Hepatocyte (in vitro differentiated cells): ENCODE measurements at regions not wholly inside any gene's neighbourhood (a gene's known extent, or its start where the extent isn't known, plus 50 kb on each side); places are given as distances from the start of the nearest gene placed in this dataset.

Experiments used
- EZH2 ChIP-seq: fragments of 200-600 bp; sonication (generic); IDR thresholded peaks from 2 replicates; pipeline ENCODE4 v1.6.1; 2016; ENCODE audit warnings: antibody characterized with exemption, mild to moderate bottlenecking, borderline replicate concordance
- EZH2phosphoT487 ChIP-seq: fragments of 200-600 bp; sonication (generic); IDR thresholded peaks from one replicate; pipeline ENCODE4 v1.6.1; 2018; ENCODE audit warnings: antibody characterized with exemption, mild to moderate bottlenecking, low read depth, moderate library complexity; ENCODE audit not compliant: unreplicated experiment, severe bottlenecking
- TF ChIP-seq, protein P1 (sequence below): fragments of 200-600 bp; sonication (generic); IDR thresholded peaks from 2 replicates; pipeline ENCODE4 v1.5.1; 2016; ENCODE audit warnings: antibody characterized with exemption, mild to moderate bottlenecking; ENCODE audit not compliant: poor library complexity

DNA sequence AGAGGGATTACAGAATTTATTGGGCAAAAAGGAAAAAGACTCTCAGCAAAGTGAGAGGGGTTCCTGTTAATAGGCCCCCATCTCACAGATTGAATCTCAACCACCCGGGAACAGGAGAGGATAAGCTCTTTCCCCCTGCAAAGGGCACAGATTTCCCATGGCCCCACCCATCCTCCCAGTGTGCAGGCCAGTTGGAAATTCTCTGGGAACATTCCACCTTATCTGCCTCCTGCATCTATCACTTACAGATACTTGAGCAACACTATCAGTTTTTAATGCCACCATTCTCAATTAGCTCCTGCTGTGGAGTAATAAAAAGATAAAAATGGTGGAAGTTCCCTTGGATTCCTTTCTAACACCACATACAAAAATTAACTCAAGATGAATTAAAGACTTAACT lies 350.0 kb upstream of the BCHE start:
- TF ChIP-seq, protein P1, sequence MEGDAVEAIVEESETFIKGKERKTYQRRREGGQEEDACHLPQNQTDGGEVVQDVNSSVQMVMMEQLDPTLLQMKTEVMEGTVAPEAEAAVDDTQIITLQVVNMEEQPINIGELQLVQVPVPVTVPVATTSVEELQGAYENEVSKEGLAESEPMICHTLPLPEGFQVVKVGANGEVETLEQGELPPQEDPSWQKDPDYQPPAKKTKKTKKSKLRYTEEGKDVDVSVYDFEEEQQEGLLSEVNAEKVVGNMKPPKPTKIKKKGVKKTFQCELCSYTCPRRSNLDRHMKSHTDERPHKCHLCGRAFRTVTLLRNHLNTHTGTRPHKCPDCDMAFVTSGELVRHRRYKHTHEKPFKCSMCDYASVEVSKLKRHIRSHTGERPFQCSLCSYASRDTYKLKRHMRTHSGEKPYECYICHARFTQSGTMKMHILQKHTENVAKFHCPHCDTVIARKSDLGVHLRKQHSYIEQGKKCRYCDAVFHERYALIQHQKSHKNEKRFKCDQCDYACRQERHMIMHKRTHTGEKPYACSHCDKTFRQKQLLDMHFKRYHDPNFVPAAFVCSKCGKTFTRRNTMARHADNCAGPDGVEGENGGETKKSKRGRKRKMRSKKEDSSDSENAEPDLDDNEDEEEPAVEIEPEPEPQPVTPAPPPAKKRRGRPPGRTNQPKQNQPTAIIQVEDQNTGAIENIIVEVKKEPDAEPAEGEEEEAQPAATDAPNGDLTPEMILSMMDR, result no peak
- no peak for TF ChIP-seq EZH2phosphoT487
- no peak for TF ChIP-seq EZH2
